Common myeloid progenitor, CD34-positive (primary cell): ENCODE measurements at regions not wholly inside any gene's neighbourhood (a gene's known extent, or its start where the extent isn't known, plus 50 kb on each side); places are given as distances from the start of the nearest gene placed in this dataset.

ENCODE experiments used
- CTCF ChIA-PET: fragments of 350-600 bp; sonication (Branson Sonifier 250); formaldehyde crosslinking; loops from one replicate; lab custom pipeline; 2021; ENCODE audit warnings: antibody characterized with exemption; lab: Charles Lee
- POLR2A ChIA-PET: fragments of 350-600 bp; sonication (Branson Sonifier 250); formaldehyde crosslinking; loops from one replicate; lab custom pipeline; 2021; ENCODE audit warnings: antibody characterized with exemption; lab: Charles Lee
- DNase-seq, 3 donors: peaks; one replicate each; pipeline versions ENCODE4 v3.0.0 to v3.0.0-alpha.2; 2013
- H3K27ac ChIP-seq, 2 experiments: 1 replicate in 1 of 2; 2 replicates in 1 of 2; pipeline ENCODE4 v1.7.0; 2013; ENCODE audit warnings: inconsistent platforms in 2 of 2, low read length in 2 of 2, mild to moderate bottlenecking in 2 of 2, low read depth in 1 of 2, moderate library complexity in 1 of 2; ENCODE audit not compliant: severe bottlenecking in 2 of 2, insufficient read depth in 1 of 2, poor library complexity in 1 of 2
- H3K27me3 ChIP-seq, 5 experiments: replicated peaks in 2 of 5; 1 replicate in 3 of 5; 2 replicates in 2 of 5; pipeline versions ENCODE4 v1.6.1 to v1.7.0; 2013; ENCODE audit warnings: low read length in 4 of 5, mild to moderate bottlenecking in 2 of 5, moderate library complexity in 2 of 5, inconsistent platforms in 1 of 5; ENCODE audit not compliant: insufficient read depth in 5 of 5, control insufficient read depth in 4 of 5
- H3K36me3 ChIP-seq, 4 experiments: 1 replicate in 2 of 4; 2 replicates in 2 of 4; pipeline versions ENCODE4 v1.6.1 to v1.7.0; 2013; ENCODE audit warnings: low read length in 3 of 4, control low read depth in 1 of 4, mild to moderate bottlenecking in 1 of 4; ENCODE audit not compliant: control insufficient read depth in 4 of 4, insufficient read depth in 4 of 4
- H3K4me1 ChIP-seq, 4 experiments: 1 replicate in 3 of 4; 2 replicates in 1 of 4; pipeline versions ENCODE4 v1.6.1 to v1.7.1; 2013; ENCODE audit warnings: low read length in 3 of 4, mild to moderate bottlenecking in 3 of 4, control low read depth in 1 of 4, inconsistent platforms in 1 of 4, moderate library complexity in 1 of 4; ENCODE audit not compliant: control insufficient read depth in 4 of 4, insufficient read depth in 4 of 4; ENCODE audit errors: control extremely low read depth in 1 of 4
- H3K4me3 ChIP-seq, 7 experiments: 1 replicate in 4 of 7; 2 replicates in 3 of 7; pipeline versions ENCODE4 v1.5.1 to v1.7.0; 2013; ENCODE audit warnings: mild to moderate bottlenecking in 7 of 7, low read length in 6 of 7, moderate library complexity in 6 of 7, inconsistent platforms in 2 of 7, low read depth in 2 of 7, control low read depth in 1 of 7; ENCODE audit not compliant: insufficient read depth in 4 of 7, control insufficient read depth in 1 of 7; ENCODE audit errors: extremely low read depth in 1 of 7
- H3K9me3 ChIP-seq, 5 experiments: 1 replicate in 4 of 5; 2 replicates in 1 of 5; pipeline versions ENCODE4 v1.6.1 to v1.7.1; 2013; ENCODE audit warnings: low read length in 4 of 5, mild to moderate bottlenecking in 2 of 5, inconsistent platforms in 1 of 5, low read depth in 1 of 5, moderate library complexity in 1 of 5; ENCODE audit not compliant: control insufficient read depth in 4 of 5, insufficient read depth in 2 of 5; ENCODE audit errors: control extremely low read depth in 1 of 5
- WGBS: methylation state at CpG from one replicate; pipeline ENCODE4 v1.1.5; 2013; ENCODE audit not compliant: insufficient coverage; 5-methylcytosine and 5-hydroxymethylcytosine counted together

DNA sequence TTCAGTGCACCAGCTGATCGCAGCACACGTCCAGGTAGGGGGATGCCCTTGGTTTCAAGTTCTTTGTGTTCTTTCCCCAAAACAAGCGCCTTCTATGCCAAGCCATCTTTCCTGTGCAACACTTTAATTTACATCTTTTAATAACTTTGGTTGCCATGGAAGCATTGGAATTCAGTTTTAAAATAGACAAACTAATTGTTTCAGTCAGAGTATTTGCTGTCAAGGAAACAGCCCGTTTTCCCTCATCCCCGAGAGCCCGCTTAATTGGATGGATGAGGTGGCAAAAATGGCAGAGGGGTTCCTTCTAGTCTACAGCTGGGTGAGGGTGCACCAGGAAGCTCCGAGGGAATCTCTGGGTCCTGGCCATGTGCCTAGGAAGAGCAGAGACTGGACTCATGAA lies 793.7 kb upstream of the EEF2KMT start:
- ChIA-PET POLR2A (no interaction called here), CTCF (no interaction called here)
- H3K36me3 ChIP-seq = no peaks in the 10 kb centered on the region
- no peak for DNase-seq
- no peak overlapping the region for H3K27ac ChIP-seq
- WGBS = 88% methylated on average over 4 of the region's 7 CpGs
- no peak overlapping the region for H3K4me3 ChIP-seq
- H3K4me1 ChIP-seq = no peaks in the 10 kb centered on the region
- no peaks in the 10 kb centered on the region for H3K27me3 ChIP-seq
- H3K9me3 ChIP-seq = no peaks in the 10 kb centered on the region

DNA sequence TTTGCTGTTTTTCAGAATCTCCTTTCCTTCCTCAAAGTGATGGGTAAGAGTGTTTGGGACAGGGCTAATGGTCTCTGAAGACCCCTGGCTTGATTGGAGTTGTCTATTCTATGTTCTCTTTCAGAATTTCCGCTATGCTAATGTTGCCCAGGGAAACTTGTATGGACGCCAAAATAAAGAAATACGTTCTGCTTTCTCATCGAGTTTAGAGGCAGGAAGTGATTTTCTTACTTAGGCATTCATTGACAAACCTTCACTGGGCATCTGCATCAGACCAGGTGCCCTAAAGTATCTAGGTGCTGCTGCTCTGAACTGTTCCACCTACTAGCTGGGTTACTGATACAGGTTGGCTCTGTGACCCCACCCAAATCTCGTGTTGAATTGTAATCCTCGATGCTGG lies 787.9 kb upstream of the EEF2KMT start:
- H3K36me3 ChIP-seq = no peaks in the 10 kb centered on the region
- 87% methylated on average over 6 of the region's 6 CpGs for WGBS
- ChIA-PET CTCF (interaction anchor here (1.4 kb wide), 1 partner anchor 14 kb away, joined by 3 read pairs; no protein-coding TSS in a partner anchor), POLR2A (no interaction called here)
- H3K27me3 ChIP-seq = no peaks in the 10 kb centered on the region
- no peaks in the 10 kb centered on the region for H3K9me3 ChIP-seq
- DNase-seq = no peak
- no peak overlapping the region for H3K4me3 ChIP-seq
- no peaks in the 10 kb centered on the region for H3K4me1 ChIP-seq
- no peak overlapping the region for H3K27ac ChIP-seq

DNA sequence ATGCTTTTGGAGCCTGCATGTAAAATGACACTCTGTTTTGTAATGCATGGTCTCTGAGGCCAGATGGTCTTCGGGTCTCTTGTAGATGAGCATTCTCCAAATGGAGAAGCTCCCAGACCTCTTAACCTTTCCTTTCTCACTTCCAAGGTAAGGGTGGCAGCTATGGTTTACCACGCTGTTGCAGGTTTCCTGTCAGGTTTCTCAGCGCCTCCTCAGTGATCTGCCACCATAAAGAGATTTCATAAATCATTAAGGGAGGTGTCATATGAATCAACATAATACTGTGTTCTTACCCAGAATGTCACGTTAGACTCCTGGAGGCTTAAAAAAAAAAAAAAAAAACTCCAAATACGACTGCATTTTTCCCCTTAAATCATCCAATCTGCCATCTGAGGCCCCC lies 787.4 kb upstream of the EEF2KMT start:
- H3K27me3 ChIP-seq = no peaks in the 10 kb centered on the region
- H3K36me3 ChIP-seq = no peaks in the 10 kb centered on the region
- POLR2A ChIA-PET = no interaction called here
- DNase-seq = no peak
- WGBS = 90% methylated on average over 1 of the region's 5 CpGs
- H3K9me3 ChIP-seq = no peaks in the 10 kb centered on the region
- no peak overlapping the region for H3K27ac ChIP-seq
- no peaks in the 10 kb centered on the region for H3K4me1 ChIP-seq
- no peak overlapping the region for H3K4me3 ChIP-seq
- CTCF ChIA-PET = no interaction called here

DNA sequence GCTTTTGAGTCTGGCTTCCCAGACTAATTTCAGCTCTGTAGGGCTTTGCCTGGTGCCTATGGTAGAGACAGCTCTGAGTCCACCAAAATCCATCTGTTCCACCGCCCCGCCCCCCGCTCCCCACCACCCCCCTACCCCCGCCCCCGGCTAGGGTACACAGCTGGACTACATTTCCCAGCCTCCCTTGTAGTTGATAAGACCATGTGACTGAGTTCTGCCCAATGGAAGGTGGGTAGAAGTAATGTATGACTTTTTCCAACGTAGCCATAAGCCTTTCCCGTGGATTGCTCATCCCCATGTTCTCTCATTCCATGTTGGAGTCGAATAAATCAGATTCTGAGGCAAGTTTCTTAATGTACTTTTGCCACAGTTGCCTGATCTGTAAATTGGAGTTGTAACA lies 786.7 kb upstream of the EEF2KMT start:
- ChIA-PET POLR2A (no interaction called here), CTCF (no interaction called here)
- Histone ChIP-seq H3K4me1 (no peaks in the 10 kb centered on the region), H3K36me3 (no peaks in the 10 kb centered on the region), H3K9me3 (no peaks in the 10 kb centered on the region), H3K27me3 (no peaks in the 10 kb centered on the region), H3K27ac (no peak overlapping the region), H3K4me3 (no peak overlapping the region)
- WGBS = 86% methylated on average over 1 of the region's 8 CpGs
- DNase-seq = no peak

DNA sequence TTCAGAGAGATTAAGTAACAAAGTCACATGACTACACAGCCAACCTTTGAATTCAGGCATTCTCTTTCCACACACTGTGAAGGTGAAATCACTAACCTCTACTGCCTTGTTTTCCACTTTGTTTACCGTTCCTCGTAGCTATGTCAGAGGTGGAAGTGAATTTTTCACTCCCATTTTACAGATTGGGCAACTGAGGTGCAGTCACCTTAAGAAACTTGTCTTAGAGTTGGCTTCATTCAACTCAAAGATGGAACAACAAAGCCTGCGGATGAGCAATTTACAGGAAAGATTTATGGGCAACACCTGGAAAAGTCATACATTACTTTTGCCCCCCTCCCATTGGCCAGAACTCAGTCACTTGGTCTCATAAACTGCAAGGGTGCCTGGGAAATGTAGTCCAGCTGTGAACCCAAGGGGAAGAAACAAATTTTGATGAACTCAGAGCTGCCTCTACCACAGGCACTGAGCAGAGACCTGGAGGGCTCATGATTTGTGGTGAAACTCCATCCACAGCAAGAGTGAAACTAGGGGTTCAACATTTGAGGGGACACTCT lies 784.6 kb upstream of the EEF2KMT start:
- POLR2A ChIA-PET = no interaction called here
- CTCF ChIA-PET = no interaction called here
- no peaks in the 10 kb centered on the region for H3K36me3 ChIP-seq
- H3K4me1 ChIP-seq = no peaks in the 10 kb centered on the region
- no peaks in the 10 kb centered on the region for H3K9me3 ChIP-seq
- DNase-seq = no peak
- no peak overlapping the region for H3K27ac ChIP-seq
- 100% methylated on average over 1 of the region's 3 CpGs for WGBS
- H3K27me3 ChIP-seq = no peaks in the 10 kb centered on the region
- no peak overlapping the region for H3K4me3 ChIP-seq

DNA sequence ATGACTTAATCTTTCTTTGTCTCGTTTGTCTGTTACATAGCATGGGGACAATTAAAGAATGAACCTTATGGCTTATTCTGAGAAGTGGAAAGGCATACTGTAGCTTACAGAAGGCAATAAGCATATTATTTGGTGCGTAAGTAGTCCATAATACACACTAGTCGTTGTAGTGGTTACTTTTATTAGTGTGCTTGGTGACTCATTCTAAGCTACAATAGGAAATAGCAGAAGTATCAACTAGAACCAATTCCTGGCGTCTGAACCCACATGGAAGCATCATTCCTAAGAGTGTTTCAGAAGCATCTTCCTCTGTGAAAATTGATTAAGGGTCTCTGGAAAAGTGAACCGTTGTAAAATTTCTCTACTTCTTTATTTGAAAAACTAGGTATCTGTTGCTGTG lies 777.8 kb upstream of the EEF2KMT start:
- 100% methylated on average over 1 of the region's 5 CpGs for WGBS
- Histone ChIP-seq H3K4me3 (no peak overlapping the region), H3K4me1 (no peaks in the 10 kb centered on the region), H3K27ac (no peak overlapping the region), H3K36me3 (no peaks in the 10 kb centered on the region), H3K9me3 (no peaks in the 10 kb centered on the region), H3K27me3 (peaks cover 0 to 2% (median 0%) of the 10 kb centered on the region in 5 experiments)
- CTCF ChIA-PET = no interaction called here
- no peak for DNase-seq
- POLR2A ChIA-PET = no interaction called here

DNA sequence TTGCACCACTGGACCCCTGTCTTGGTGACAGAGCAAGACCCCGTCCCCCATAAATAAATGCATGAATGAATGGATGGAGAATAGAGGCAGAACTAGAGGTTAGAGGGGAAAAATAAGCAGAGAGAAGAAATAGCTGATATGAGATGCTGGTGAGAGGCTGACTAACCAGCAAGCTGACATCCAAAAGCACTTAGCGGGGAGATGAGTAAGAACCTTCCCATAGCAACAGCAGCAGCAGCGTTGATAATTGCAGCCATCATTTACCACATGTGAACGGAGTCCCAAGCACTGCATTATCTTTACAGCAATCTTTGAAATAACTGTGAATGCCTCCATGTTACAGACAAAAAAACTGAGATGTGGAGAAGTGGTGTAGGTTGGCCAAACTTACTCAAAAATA lies 777.3 kb upstream of the EEF2KMT start:
- Histone ChIP-seq H3K36me3 (no peaks in the 10 kb centered on the region), H3K27ac (no peak overlapping the region), H3K4me3 (no peak overlapping the region), H3K4me1 (no peaks in the 10 kb centered on the region), H3K9me3 (no peaks in the 10 kb centered on the region), H3K27me3 (peaks cover 0 to 2% (median 0%) of the 10 kb centered on the region in 5 experiments)
- ChIA-PET POLR2A (no interaction called here), CTCF (no interaction called here)
- WGBS = 100% methylated on average over 1 of the region's 4 CpGs
- no peak for DNase-seq
